ENCODE measurements at regions not wholly inside any gene's neighbourhood (a gene's known extent, or its start where the extent isn't known, plus 50 kb on each side); places are given as distances from the start of the nearest gene placed in this dataset.

- Histone ChIP-seq H3K4me3 (replicated peaks; ENCODE audit: insufficient read depth, low read length) (no peak overlapping the region), H3K27ac (replicated peaks) (no peak overlapping the region), H3K27me3 (ENCODE audit: insufficient read depth, poor library complexity, severe bottlenecking) (no peaks in the 10 kb centered on the region)
- TF ChIP-seq CTCF (IDR thresholded peaks at IDR 0.05; ENCODE audit: insufficient read depth, low read length) (no peak), POLR2AphosphoS5 (IDR thresholded peaks at IDR 0.05; ENCODE audit: low read depth) (no peak), GABPA (IDR thresholded peaks at IDR 0.05; ENCODE audit: low read depth) (no peak), SPI1 (IDR thresholded peaks at IDR 0.05; ENCODE audit: borderline replicate concordance, low read depth) (no peak)
- TF ChIP-seq, protein P1, sequence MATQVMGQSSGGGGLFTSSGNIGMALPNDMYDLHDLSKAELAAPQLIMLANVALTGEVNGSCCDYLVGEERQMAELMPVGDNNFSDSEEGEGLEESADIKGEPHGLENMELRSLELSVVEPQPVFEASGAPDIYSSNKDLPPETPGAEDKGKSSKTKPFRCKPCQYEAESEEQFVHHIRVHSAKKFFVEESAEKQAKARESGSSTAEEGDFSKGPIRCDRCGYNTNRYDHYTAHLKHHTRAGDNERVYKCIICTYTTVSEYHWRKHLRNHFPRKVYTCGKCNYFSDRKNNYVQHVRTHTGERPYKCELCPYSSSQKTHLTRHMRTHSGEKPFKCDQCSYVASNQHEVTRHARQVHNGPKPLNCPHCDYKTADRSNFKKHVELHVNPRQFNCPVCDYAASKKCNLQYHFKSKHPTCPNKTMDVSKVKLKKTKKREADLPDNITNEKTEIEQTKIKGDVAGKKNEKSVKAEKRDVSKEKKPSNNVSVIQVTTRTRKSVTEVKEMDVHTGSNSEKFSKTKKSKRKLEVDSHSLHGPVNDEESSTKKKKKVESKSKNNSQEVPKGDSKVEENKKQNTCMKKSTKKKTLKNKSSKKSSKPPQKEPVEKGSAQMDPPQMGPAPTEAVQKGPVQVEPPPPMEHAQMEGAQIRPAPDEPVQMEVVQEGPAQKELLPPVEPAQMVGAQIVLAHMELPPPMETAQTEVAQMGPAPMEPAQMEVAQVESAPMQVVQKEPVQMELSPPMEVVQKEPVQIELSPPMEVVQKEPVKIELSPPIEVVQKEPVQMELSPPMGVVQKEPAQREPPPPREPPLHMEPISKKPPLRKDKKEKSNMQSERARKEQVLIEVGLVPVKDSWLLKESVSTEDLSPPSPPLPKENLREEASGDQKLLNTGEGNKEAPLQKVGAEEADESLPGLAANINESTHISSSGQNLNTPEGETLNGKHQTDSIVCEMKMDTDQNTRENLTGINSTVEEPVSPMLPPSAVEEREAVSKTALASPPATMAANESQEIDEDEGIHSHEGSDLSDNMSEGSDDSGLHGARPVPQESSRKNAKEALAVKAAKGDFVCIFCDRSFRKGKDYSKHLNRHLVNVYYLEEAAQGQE (IDR thresholded peaks at IDR 0.05; ENCODE audit: insufficient replicate concordance, low read depth): no peak
- DNase-seq (ENCODE audit: low read depth in 1 of 2, low spot score in 1 of 2): no peak
Measured at GRCh38 chr11:28547321-28547741, 439.1 kb downstream of the METTL15 start.

- no peak overlapping the region for H3K27ac ChIP-seq (replicated peaks)
- no peak overlapping the region for H3K4me3 ChIP-seq (replicated peaks; ENCODE audit: insufficient read depth, low read length)
- TF ChIP-seq SPI1 (IDR thresholded peaks at IDR 0.05; ENCODE audit: borderline replicate concordance, low read depth) (no peak), POLR2AphosphoS5 (IDR thresholded peaks at IDR 0.05; ENCODE audit: low read depth) (no peak), CTCF (IDR thresholded peaks at IDR 0.05; ENCODE audit: insufficient read depth, low read length) (no peak), GABPA (IDR thresholded peaks at IDR 0.05; ENCODE audit: low read depth) (no peak)
- TF ChIP-seq, protein P1 (IDR thresholded peaks at IDR 0.05; ENCODE audit: insufficient replicate concordance, low read depth): no peak
- H3K27me3 ChIP-seq (ENCODE audit: insufficient read depth, poor library complexity, severe bottlenecking): no peaks in the 10 kb centered on the region
- no peak for DNase-seq (ENCODE audit: low read depth in 1 of 2, low spot score in 1 of 2)
Measured at GRCh38 chr11:28545536-28545935, 437.3 kb downstream of the METTL15 start.

DNA sequence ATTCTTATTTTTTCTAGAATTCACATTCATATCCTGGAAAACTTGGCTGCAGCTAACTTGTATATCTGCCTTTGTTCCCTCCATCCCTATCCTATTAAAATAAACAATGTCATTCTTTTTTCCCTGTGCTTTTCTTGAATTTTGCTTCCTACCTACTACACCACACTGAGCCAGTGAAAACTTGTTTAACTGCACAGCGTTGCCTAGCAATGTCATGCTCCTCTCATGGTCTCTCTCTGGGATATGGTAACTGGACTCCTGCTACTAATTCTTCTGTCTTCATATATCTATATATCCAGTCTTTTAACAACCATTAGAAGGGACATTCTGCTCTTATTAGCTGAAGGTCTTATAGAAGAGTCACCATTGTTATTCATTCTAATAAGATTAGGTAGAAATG is 434.4 kb downstream of the METTL15 start:
- H3K27me3 ChIP-seq (ENCODE audit: insufficient read depth, poor library complexity, severe bottlenecking): no peaks in the 10 kb centered on the region
- TF ChIP-seq GABPA (IDR thresholded peaks at IDR 0.05; ENCODE audit: low read depth) (no peak), CTCF (IDR thresholded peaks at IDR 0.05; ENCODE audit: insufficient read depth, low read length) (no peak)
- no peak overlapping the region for H3K4me3 ChIP-seq (replicated peaks; ENCODE audit: insufficient read depth, low read length)
- no peak for DNase-seq (ENCODE audit: low read depth in 1 of 2, low spot score in 1 of 2)
- no peak overlapping the region for H3K27ac ChIP-seq (replicated peaks)

DNA sequence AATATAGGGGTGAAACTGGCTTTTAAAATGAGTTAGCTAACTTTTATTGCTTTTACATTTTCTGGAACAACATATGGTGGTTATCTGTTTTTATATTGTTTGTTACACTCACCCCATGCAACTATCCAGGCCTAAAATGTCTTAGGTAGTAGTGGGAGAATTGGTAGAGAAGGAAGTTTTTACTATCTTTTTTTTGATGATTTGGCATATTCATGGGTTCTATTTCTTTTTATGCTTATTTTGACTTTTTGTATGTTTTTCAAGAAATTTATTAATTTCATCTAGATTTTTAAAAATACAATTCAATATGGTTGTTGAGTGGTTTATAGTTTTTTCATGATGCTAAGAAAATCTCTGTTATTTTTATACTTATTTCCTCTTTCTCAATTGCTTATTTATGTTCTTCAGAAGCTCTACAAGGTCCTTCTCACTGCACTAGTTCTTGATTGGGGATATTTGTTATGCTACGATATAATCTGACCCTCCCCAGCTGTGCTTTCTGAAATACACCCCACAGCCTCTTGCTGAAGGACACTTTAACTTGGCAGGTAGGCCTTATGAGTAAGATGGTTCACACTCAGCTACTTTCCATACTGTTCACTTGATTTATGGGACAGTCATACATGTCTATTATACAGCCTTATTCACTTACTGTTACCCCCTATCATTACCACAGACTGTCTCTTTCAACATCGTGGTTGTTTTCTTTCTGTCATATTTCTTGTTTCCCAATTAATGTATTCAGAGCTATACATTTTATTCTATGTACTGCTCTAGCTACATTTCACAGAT is 431.2 kb downstream of the METTL15 start:
- TF ChIP-seq SPI1 (IDR thresholded peaks at IDR 0.05; ENCODE audit: borderline replicate concordance, low read depth) (no peak), POLR2AphosphoS5 (IDR thresholded peaks at IDR 0.05; ENCODE audit: low read depth) (no peak), GABPA (IDR thresholded peaks at IDR 0.05; ENCODE audit: low read depth) (no peak), CTCF (IDR thresholded peaks at IDR 0.05; ENCODE audit: insufficient read depth, low read length) (no peak)
- TF ChIP-seq, protein P1 (IDR thresholded peaks at IDR 0.05; ENCODE audit: insufficient replicate concordance, low read depth): no peak

More for the DNA sequence above, 431.2 kb downstream of the METTL15 start:
- DNase-seq (ENCODE audit: low read depth in 1 of 2, low spot score in 1 of 2): no peak
- Histone ChIP-seq H3K4me3 (replicated peaks; ENCODE audit: insufficient read depth, low read length) (no peak overlapping the region), H3K27ac (replicated peaks) (no peak overlapping the region), H3K27me3 (ENCODE audit: insufficient read depth, poor library complexity, severe bottlenecking) (no peaks in the 10 kb centered on the region)

Data from HL-60 (cell line).